NCI-H2029 (cell line): ENCODE measurements at regions not wholly inside any gene's neighbourhood (a gene's known extent, or its start where the extent isn't known, plus 50 kb on each side); places are given as distances from the start of the nearest gene placed in this dataset.

Experiments used
- DNase-seq: peaks from one replicate; lab custom pipeline; 2025; lab: John Stamatoyannopoulos, UW

DNA sequence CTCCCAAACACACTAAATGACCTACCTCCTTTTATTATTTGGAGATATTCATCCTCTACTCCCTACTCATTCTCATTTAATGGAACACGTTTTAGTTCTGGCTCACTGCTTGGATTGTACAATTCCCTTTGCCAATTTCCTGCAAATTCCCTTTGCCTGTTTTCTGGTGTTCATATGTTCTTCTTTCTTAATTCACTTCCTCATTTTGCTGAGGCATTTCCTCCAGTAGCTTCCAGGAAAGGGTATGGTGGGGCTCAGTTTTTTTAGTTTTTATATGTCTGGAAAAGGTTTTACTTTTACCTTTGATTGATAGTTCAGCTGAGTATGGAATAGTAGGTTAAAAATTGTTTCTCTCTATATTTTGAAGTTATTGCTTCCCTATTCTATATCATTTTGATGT is 143.6 kb upstream of the GOLIM4 start:
- no peak for DNase-seq

DNA sequence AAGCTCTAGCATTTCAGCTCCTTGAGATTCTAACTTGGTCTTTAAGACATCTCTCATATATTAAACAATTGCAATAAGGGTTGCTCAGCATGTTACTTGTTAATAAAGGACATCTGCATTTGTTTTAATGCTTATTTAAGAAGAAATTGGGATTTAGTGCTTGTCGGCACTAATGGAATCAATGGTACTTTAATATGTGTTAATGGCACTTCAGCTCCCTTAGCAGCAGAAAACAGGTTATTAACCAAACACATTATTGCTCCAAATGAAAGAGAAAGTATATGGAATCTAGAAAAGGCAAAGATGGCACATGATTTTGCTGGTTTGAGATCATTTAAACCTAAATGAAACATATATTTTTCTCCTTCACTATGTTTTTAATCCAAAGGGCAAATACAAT is 137.3 kb upstream of the GOLIM4 start:
- no peak for DNase-seq

DNA sequence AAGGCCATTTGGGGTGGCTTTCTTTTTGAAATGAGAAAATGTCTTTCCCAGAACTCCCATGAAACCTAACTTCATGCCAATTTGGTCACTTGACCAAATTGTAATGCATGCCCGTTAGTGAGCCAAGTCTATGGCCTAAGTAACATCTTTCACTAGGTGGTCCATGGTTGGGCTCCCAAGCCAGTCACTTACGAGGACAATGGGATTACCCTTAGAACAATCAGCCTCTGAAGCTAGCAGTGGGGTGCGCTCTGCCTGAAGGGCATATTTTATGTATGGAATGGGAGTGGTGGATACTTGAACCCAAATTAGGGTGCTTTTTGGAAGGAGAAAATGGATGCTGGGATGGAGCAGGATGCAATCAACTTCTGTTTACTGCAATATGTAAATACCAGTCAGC is 127.4 kb upstream of the GOLIM4 start:
- DNase-seq = no peak

DNA sequence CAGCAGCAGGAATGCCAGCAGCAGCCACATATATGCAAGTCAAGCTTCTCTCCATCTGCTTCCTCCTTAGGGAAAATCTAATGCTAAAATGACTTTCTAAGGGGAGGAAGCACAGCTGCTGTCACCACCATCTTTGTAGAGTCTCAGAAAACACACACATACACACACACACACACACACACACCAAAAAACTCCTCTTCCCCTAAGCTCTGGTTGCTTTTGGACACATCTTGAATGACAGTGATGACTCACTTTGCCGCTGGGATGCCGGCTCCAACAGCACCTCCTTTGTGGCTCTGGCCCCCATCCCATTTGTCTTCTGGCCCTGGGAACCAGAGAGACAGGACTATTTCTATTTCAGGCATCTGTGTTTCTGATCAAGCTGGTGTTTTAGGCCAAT is 124.8 kb upstream of the GOLIM4 start:
- no peak for DNase-seq

DNA sequence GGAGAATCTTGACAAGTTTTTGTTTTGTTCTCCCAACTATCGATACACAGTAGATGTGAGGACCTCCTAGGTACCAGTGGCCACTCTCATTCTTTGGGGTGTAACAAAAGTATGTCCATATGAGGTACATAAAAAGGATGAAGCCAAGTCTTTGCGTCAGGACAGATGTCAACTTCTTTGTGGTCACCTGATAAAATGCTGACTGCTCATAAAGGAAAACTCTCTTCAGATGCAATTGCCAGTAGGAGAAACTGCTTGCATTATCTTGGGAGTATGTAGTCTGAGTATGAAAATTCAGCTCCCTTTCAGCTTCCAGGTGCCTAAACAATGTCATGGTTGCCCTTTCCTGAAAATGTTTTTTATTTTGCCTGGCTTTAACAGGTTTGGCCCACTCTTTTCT is 123.8 kb upstream of the GOLIM4 start:
- no peak for DNase-seq

DNA sequence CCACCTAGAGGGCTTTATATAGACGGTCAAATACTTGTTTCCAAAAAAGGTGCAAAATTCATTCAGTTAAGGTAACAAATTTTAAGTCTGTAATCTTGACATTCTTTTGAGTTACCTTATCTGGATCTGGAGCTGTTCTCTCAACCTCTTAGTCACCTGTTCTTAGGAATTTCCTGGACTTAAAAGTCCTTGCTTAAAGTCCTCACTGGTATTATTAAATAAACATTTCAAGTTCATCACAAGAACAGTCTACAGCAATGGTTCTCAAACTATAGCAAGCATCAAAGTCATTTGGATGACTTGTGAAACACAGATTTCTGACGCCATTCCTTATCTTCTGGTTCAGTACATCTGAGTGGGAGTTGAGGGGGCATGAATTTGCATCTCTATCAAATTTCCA is 122.9 kb upstream of the GOLIM4 start:
- DNase-seq = no peak

DNA sequence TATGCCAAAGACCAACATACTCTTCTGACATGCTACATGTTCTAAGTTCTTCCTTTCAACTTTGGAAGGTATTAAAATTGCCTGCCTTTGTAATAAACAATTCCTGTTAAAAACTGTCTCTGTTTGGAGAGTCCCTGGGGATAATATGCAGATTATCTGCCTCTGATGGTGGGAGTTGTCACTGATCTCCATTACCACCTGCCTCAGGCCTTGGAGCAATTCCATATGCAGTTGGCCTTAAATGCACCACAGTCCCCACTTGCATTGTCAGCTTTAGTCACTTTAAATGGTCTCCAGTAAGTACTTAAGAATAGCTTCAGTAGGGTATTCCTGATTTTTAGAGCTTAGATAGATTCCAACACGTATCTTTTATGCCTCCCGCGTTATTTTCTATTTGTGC is 121.1 kb upstream of the GOLIM4 start:
- DNase-seq = no peak

DNA sequence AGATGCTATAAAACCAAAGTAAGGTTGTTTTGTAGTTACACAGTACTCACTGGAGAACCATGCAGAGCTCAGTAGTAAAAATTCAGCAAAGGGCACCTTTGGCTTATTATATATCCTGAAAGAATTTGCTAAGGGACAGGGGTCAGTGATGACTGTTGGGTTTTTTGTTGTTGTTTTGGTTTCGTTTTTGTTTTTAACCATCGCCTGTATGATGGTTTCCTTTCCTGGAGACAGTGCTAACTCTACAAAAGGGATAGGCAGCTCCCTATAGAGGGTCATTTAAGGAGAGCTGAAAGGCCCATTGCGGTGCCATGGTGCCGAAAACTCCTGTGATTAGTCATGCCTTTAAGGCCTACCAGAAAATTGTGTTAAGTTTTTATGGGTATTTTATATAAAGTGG is 118.2 kb upstream of the GOLIM4 start:
- no peak for DNase-seq

DNA sequence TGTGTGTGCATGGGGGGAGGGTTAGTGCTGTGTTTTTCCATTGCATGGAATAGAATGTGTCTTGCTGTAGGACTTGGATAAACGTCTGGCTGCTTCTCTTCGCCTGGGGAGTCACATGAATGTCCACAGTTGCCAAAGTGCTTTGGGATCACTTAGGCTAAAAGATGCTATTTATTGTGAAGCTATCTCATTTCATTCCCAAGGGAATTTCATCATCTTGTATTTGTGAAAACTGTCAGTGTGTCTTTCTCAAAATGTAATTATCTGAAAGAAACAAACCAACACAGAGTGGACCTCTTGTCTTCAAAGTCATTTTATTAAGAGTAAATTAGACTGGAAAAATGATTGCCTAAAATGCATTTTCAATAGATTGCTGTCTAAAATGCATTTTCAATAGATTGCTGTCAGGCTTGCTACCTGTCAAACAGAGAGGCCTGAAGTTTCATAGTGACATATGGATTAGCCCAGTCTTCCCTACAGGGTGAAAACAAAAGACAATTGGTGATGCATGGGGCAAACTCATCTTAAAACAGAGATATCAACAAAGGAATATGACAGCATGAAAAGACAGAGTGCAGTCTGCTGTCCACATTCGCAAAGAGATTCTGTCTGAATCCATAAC is 117.1 kb upstream of the GOLIM4 start:
- no peak for DNase-seq

DNA sequence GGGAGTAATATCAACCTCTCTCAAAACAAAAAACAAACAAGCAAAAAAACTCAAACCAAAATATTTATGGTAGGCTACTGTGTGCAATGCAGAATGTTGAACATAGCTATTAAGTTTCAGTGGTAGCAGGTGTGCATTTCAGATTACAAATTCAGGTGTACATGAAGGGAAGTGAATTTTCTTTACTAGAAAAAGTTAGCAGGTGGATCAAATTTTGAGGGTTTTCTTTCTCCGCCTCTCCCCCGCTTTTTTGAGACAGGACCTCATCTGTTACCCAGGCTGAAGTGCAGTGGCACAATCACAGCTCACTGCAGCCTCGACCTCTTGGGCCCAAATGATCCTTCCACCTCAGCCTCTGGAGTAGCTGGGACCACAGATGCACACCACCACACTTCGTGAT is 109.7 kb upstream of the GOLIM4 start:
- no peak for DNase-seq

DNA sequence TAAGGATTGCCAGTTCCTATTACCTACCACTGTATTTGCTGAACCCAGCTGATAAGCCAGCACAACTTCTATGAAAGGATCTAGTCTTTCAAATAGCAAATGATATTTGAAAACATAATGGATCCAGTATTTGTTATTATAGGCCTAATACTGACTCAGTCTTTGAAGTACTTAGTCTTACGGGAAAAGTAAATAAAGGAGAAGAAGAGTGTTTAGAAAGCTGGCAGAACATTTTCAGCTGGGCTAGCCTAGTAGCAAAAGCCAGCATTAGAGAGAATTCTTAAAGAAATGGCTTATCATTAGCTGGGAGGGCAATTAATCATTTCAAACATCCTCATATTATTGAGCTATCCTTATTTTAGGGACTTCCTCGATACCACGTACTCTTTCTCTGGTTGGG is 101.4 kb upstream of the GOLIM4 start:
- no peak for DNase-seq

DNA sequence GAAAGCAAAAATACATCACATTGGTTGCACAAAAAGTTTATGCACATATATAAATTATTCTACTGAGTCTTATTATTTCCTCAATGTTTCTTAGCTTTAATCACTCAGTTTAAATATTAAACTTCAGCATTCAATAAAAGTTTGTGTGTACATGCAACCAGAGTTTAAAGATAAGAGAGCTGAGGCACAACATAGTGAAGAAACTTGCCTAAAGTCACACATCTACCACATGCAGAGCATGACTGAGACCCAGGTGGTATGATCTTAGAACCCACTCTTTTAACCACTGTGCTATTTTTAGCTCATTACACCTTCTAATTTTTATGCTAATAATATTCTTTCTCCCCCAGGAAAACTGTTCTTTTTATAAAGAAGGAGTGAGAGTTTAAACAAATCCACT is 96.1 kb upstream of the GOLIM4 start:
- no peak for DNase-seq

DNA sequence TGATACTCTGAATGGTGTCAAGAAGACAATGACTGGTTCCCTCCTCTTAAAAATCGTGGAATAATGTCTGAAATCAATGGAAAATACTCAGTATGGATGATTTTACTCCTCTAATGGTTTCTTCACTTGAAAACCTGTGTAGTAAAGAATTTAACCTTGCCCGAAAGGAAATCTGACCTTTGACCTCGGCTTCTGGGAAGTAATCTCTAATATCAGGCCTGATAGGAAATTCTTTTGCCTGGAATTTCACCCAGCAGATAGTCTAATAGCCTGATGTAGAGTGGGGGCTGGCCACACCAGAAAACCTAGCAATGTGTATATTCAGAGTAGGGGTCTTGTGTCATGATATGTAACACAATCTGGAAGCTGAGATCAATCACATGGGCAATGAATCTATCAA is 91.5 kb upstream of the GOLIM4 start:
- DNase-seq = no peak

DNA sequence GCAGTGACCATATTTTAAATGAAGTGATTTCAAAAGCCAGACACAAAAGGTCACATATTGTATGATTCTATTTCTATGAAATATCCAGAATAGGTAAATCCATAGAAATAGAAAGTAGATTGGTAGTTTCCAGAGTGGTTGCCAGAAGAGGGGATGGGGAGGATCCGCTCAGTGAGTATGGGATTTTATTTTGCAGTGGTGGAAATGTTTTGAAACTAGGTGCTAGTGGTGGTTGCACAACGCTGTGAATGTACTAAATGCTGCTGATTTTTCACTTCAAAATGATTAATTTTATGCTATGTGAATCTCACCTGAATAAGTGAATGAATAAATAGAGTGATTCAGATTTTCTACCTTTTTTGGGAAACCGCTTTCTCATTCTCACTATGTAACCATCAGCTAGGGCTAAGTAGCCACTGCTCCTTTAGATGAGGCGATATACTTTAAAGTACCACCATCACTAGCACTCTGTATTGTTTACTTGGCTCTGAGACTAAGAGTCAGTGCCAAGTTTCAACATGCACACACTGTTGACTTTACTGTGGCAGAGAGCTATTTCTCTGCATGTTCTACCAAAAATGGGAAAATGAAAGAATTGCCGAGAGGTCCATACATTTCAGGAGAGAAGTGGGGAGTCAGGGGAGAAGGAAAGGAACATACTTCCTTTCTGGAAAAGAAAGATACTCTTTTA is 90.7 kb upstream of the GOLIM4 start:
- DNase-seq = peak; percentile 14

DNA sequence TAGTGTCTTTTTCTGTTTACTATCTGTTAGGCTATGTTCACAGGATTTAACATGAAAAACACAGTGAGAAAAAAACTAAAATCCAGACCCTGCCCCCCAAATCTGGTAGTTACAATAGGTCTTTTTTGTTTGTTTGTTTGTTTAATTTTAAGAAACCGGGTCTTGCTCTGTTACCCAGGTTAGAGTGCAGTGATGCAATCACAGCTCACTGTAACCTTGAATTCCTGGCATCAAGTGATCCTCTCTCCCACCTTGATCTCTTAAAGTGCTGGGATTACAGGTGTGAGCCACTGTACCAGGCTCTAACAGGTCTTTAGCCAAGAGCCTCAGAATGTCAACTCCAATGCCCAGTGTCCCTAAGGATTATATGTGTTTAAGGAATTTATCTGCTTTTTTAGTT is 88.0 kb upstream of the GOLIM4 start:
- no peak for DNase-seq

DNA sequence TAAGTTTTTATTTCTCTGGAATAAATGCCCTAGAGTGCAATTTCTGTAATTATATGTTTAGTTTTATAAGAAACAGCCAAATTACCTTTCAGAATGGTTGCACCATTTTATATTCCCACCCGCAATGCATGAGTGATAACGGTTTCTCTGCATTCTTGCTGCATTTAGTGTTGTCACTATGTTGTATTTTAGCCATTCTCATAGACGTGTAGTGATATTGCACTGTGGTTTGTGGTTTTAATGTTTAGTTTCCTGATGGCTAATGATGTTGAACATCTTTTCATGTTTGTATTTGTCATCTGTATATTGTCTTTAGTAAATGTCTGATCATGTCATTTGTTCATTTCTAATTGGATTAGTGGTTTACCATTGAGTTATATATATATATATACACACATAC is 73.0 kb upstream of the GOLIM4 start:
- no peak for DNase-seq

DNA sequence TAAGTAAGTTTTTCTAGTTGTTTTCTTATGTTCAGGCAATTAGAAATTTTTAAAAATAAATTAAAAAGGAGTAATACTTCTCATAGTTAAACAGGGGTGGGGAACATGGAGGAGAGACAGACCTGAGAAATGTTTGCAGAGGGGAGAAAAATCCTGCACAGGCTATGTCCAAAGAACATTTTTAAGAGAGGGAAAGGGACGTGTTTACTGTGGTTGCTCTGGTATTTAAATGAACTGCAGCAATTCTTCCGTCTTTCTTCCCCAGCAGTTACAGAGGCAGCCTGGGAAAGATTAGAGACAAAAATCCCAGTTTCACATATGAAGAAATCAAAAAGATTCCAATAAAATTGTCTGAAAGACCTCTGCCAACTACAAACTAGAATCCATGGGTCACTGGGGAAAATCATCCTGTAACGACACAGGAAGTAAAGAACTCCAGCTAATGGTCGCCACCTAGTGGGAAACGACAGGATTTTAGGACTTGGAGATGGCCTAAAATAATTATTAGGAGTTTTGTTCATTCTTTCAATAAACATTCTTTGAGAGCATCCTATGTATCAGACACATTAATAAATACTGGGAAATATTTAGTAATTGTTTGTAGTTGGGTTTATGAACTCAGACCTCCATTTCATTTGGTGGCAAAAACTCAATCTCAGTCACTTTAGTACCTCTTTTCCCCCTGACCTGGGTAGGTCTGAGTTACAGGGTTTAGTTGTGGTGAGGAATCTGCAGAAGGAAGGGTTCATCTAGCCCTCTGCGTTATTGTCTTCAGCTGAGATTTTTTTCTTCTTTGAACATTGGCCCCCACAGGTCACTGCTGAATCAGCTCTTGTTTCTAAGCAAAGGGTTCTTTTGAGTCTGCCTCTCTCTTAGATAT is 69.9 kb upstream of the GOLIM4 start:
- peak; percentile 63 for DNase-seq

DNA sequence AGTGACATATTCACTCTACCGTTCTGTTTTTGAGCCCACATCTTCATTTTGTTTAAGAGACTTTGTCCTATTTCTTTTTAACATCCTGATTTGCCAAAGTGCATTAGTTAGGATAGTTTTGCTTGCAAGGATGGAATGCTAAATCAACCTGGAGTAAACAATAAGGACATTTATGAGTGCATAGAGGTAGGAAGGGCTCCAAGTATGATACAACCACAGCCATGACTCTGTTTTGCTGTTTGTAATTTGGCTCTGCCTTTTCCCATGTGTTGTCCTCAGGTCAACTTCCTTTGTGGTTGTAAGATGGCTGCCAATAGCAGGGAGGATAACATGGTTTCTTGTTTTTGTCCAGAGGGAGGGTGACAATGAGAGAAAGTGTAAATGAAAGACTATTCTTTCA is 66.4 kb upstream of the GOLIM4 start:
- no peak for DNase-seq

DNA sequence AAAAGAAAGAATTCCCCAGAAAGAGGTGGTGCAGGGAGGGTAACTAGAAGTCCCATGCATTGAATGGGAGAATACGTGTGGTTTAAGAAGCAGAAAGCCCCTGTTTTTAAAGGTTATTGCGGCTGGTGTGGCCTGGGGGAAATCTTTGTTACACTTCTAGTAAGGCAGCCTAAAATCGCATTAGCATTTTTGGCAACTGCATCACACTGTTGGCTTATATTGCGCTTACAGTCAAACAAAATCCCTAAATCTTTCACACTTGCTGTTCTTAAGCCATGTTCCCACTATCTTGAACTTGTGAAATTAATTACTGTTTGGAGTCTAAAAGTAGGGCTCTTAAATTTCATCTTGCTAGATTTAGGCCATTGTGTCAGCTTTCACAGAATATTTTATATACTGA is 66.0 kb upstream of the GOLIM4 start:
- DNase-seq = no peak

DNA sequence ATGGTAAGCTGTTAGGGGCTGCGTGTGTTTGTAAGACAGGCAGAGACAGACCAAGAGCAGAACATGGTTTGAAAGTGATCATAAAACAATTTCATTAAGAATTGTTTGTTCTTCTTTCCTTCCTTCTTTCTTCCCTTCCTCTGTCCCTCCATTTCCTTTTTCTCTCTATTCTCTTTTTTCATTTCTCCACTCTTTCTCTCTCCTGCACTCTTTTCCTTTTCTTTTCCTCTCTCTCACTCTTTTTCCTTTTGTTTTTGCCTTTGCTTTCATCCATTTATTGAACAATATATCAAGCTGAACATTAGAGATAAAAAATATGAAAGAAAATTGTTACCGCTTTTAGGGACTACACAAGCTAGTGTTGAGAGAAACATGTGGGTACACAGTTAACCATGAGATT is 62.2 kb upstream of the GOLIM4 start:
- DNase-seq = no peak

DNA sequence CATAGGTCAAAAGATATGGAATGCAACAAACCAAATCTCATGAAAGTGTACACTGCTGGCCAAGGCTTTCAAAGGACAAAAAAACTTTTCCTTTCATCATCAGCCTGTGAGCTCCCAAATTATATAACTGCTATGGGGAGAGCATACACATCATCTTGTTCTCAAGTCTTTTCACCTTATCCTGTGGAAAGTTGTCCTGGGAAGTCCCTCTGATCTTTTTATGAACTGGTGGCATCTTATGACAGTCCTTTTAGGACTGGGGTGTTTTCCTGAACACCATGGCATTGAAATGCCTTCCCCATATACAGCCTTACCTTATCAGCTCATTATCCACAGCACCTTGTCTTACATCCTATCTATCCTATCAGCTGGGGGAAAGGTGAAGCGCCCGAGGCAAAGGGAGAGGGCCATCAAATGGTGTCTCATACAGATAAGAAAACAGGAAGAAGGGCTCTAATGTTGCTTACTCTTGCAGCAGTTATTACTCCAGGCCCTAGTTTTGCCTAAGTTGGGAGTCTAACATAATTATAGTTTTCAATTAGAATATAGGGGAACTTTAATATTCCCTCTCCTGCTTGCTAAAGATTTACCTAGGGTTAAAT is 61.5 kb upstream of the GOLIM4 start:
- no peak for DNase-seq

DNA sequence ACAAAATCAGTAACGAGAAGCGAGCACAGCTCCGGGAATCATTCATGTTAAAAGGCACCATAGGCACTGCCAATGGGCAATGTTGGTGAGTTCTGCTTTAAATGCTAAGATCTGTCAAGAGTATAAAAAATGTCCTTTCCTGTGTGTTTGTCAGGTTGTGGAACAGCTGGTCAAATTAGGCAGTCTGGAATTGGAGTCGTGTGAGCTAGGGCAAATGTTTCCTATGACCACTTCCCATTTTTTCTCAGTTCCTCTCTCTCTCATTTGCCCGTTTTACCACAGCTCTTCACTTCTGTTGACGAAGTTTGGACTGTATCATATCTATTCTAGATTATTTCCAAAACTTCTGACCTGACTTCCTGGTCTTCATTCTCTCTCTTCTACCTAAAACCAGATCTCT is 60.8 kb upstream of the GOLIM4 start:
- no peak for DNase-seq

DNA sequence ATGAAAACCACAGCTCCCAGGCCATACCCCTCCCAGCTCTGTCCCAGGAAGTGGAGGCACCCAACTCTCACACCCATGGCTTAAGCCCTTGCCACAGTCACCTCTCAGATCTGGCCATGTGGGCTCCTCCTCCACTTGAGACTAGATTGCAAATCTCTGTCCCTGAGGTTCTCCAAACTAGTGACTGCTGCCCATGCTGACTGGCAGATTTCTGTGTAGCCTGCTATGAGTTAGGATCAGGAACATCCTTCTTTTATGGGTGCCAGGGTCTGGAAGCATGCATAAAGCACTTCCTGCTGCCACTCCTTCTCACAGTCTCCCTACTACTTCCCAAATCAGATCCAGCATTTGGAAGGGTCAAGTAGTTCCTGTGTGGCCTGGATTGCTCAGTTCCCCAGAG is 59.6 kb upstream of the GOLIM4 start:
- no peak for DNase-seq
